Immature natural killer cell (primary cell): ENCODE measurements at regions not wholly inside any gene's neighbourhood (a gene's known extent, or its start where the extent isn't known, plus 50 kb on each side); places are given as distances from the start of the nearest gene placed in this dataset.
"Not testable (repeated sequence)": the region's sequence is repeated elsewhere in the genome, so short reads cannot be mapped to it uniquely, and the experiment has no call there.

ENCODE experiments used
- DNase-seq, 3 donors: peaks; one replicate each; pipeline ENCODE4 v3.0.0; 2022; ENCODE audit warnings: mixed read lengths in 1 of 3
- H3K27ac Mint-ChIP-seq, 6 donors: one replicate each; pipeline ENCODE4 v1.8.0; 2020; ENCODE audit warnings: mixed read lengths in 6 of 6, mild to moderate bottlenecking in 5 of 6, inconsistent platforms in 4 of 6, moderate library complexity in 3 of 6
- H3K27me3 Mint-ChIP-seq, 3 donors: one replicate each; pipeline ENCODE4 v1.8.0; 2020 to 2021; ENCODE audit warnings: low read depth in 3 of 3, mild to moderate bottlenecking in 3 of 3, mixed read lengths in 3 of 3, moderate library complexity in 3 of 3, inconsistent platforms in 1 of 3
- H3K36me3 Mint-ChIP-seq, 3 donors: one replicate each; pipeline ENCODE4 v1.8.0; 2020; ENCODE audit warnings: mixed read lengths in 3 of 3, inconsistent platforms in 2 of 3, mild to moderate bottlenecking in 2 of 3
- H3K4me1 Mint-ChIP-seq, 2 donors: one replicate each; pipeline ENCODE4 v1.8.0; 2020; ENCODE audit warnings: inconsistent platforms in 2 of 2, mild to moderate bottlenecking in 2 of 2, mixed read lengths in 2 of 2, moderate library complexity in 1 of 2
- H3K4me3 Mint-ChIP-seq, 5 donors: one replicate each; pipeline ENCODE4 v1.8.0; 2020; ENCODE audit warnings: mild to moderate bottlenecking in 5 of 5, mixed read lengths in 5 of 5, inconsistent platforms in 3 of 5, moderate library complexity in 3 of 5
- H3K9me3 Mint-ChIP-seq, 6 donors: one replicate each; pipeline ENCODE4 v1.8.0; 2020; ENCODE audit warnings: mild to moderate bottlenecking in 6 of 6, mixed read lengths in 6 of 6, inconsistent platforms in 4 of 6, moderate library complexity in 3 of 6

GRCh38 chr3:103825586-103825985, 1390.8 kb downstream of the ZPLD1 start:
- peaks cover 15 to 28% (median 23%) of the 10 kb centered on the region in 6 donors for H3K9me3 Mint-ChIP-seq
- no peak overlapping the region for H3K4me3 Mint-ChIP-seq
- DNase-seq: no peak
- no peaks in the 10 kb centered on the region for H3K36me3 Mint-ChIP-seq
- peaks cover 0 to 2% (median 0%) of the 10 kb centered on the region in 3 donors for H3K27me3 Mint-ChIP-seq
- no peak overlapping the region for H3K27ac Mint-ChIP-seq
- H3K4me1 Mint-ChIP-seq: no peaks in the 10 kb centered on the region

DNA sequence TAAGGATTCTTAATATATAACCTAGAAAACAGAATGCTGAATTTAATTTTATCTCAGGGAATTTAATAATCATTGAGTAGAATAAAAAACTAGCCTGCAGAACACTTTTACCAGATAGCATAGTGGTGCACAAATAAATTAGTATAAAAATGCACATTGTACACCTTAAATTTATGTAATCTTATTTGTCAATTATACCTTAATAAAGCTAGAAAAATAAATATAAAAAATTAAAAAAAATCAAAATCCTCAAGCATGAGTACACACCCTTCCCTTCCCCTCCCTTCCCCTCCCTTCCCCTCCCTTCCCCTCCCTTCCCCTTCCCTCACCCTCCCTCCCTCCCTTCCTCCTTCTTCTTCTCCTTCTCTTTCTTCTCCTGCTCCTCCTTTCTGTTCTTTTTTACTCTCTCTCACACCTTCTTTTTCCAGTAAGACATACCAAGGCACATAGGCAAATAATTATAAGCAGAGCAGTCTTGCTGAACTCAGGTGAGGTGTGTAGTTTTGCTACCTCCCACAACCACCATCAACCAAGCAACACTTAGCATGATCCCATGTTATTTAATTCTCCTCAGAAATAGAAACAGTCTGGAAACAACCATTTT, 1395.0 kb downstream of the ZPLD1 start:
- H3K4me1 Mint-ChIP-seq: no peaks in the 10 kb centered on the region
- DNase-seq: no peak
- H3K27me3 Mint-ChIP-seq: peaks cover 2% of the 10 kb centered on the region in 3 donors
- no peaks in the 10 kb centered on the region for H3K36me3 Mint-ChIP-seq
- H3K4me3 Mint-ChIP-seq: no peak overlapping the region
- H3K27ac Mint-ChIP-seq: no peak overlapping the region
- H3K9me3 Mint-ChIP-seq: peaks cover 13 to 29% (median 21%) of the 10 kb centered on the region in 6 donors

DNA sequence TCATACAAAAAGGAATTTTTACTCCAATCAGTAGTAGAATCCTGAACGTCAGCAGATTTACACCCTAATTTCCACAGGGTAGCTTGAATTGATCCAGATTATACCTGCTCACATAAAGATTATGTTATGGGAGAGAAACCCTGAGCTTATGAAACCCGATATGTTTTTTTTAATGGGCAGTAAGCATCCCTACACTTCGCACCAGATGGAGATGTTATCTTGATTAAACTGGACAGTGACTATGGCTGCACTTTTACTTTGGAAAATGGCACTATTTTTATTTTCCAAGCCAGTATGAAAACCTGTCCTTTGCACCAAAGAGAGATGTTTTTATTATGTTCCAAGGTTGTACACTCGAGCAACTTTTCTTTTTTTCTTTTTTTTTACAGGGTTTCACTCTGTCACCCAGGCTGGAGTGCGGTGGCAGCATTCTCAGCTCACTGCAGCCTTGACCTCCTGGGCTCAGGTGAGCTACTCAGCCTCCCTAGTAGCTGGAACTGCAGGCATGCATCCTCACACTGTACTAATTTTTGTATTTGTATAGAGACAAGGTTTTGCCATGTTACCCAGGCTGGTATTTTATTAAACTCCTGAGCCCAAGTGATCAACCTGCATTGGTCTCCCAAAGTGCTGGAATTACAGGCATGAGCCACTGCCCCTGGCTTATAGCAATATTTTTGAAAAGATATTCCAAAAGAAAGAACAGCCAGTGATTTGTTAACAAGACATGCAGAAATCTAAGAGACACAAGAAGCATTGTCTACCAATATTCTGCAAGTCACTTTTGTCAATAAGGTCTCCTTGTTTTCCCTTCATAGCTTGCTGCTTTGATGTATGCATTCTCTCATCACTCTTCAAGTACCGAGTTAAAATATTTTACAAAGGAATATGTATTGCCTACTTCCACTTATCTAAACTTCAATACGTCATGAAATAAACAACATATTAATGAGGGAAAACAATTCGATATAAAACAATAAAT, 1412.6 kb downstream of the ZPLD1 start:
- no peak for DNase-seq
- Mint-ChIP-seq H3K27me3 (peaks cover 0 to 2% (median 1%) of the 10 kb centered on the region in 3 donors), H3K36me3 (no peaks in the 10 kb centered on the region), H3K4me1 (no peaks in the 10 kb centered on the region), H3K27ac (no peak overlapping the region), H3K9me3 (peaks cover 0 to 18% (median 5%) of the 10 kb centered on the region in 6 donors), H3K4me3 (no peak overlapping the region)

GRCh38 chr3:103851793-103852192, 1417.0 kb downstream of the ZPLD1 start:
- Mint-ChIP-seq H3K27me3 (peaks cover 0 to 1% (median 0%) of the 10 kb centered on the region in 3 donors), H3K4me3 (no peak overlapping the region), H3K4me1 (no peaks in the 10 kb centered on the region), H3K36me3 (no peaks in the 10 kb centered on the region), H3K27ac (no peak overlapping the region), H3K9me3 (peaks cover 1 to 12% (median 4%) of the 10 kb centered on the region in 6 donors)
- no peak for DNase-seq

DNA sequence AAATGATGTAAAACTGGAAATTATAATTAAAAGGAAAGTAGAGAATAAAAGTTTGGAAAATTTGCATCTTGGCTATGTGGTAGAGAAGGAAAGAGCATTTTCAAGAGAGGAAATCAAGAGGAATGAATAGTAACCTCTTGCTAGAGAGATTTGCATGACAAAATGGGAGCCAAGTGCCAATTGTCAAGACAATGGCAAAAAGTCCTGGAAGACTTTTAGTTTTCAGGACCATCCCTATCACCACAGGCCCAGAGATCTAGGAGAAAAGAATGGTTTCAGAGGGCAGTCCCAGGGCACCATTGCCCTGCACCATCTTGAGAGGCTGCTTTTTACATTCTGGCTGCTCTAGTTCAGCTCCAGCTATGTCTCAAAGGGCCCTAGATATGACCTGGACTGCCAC, 1427.6 kb downstream of the ZPLD1 start:
- Mint-ChIP-seq H3K36me3 (no peaks in the 10 kb centered on the region), H3K27me3 (no peaks in the 10 kb centered on the region), H3K9me3 (peaks cover 5 to 43% (median 14%) of the 10 kb centered on the region in 6 donors), H3K4me3 (no peak overlapping the region), H3K4me1 (no peaks in the 10 kb centered on the region), H3K27ac (no peak overlapping the region)
- DNase-seq: no peak

DNA sequence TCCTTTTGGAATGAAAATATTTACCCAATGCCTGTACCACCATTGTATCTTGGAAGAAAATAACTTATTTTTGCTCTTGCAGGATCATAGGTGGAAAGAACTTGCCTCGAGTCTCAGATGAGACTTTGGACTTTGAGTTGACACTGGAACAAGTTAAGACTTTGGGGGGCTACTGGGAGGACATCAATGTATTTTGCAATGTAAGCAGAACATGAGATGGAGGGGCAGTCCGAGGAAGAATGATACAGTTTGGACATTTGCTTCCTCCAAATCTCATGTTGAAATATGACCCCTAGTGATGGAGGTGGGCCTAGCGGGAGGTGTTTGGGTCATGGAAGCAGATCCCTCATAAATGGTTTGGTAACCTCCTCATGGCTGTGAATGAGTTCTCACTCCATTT, 1428.6 kb downstream of the ZPLD1 start:
- H3K27ac Mint-ChIP-seq: no peak overlapping the region
- H3K4me1 Mint-ChIP-seq: no peaks in the 10 kb centered on the region
- H3K36me3 Mint-ChIP-seq: no peaks in the 10 kb centered on the region
- H3K27me3 Mint-ChIP-seq: no peaks in the 10 kb centered on the region
- no peak overlapping the region for H3K4me3 Mint-ChIP-seq
- peaks cover 5 to 51% (median 17%) of the 10 kb centered on the region in 6 donors for H3K9me3 Mint-ChIP-seq
- DNase-seq: no peak

GRCh38 chr3:103866113-103866512, 1431.3 kb downstream of the ZPLD1 start:
- DNase-seq: no peak
- no peak overlapping the region for H3K27ac Mint-ChIP-seq
- no peaks in the 10 kb centered on the region for H3K4me1 Mint-ChIP-seq
- no peaks in the 10 kb centered on the region for H3K36me3 Mint-ChIP-seq
- no peak overlapping the region for H3K4me3 Mint-ChIP-seq
- H3K9me3 Mint-ChIP-seq: peaks cover 5 to 45% (median 16%) of the 10 kb centered on the region in 6 donors
- H3K27me3 Mint-ChIP-seq: no peaks in the 10 kb centered on the region

- no peaks in the 10 kb centered on the region for H3K36me3 Mint-ChIP-seq
- no peaks in the 10 kb centered on the region for H3K27me3 Mint-ChIP-seq
- H3K9me3 Mint-ChIP-seq: peaks cover 0 to 17% (median 5%) of the 10 kb centered on the region in 6 donors
Measured at GRCh38 chr3:103873021-103873420, 1438.2 kb downstream of the ZPLD1 start.

DNA sequence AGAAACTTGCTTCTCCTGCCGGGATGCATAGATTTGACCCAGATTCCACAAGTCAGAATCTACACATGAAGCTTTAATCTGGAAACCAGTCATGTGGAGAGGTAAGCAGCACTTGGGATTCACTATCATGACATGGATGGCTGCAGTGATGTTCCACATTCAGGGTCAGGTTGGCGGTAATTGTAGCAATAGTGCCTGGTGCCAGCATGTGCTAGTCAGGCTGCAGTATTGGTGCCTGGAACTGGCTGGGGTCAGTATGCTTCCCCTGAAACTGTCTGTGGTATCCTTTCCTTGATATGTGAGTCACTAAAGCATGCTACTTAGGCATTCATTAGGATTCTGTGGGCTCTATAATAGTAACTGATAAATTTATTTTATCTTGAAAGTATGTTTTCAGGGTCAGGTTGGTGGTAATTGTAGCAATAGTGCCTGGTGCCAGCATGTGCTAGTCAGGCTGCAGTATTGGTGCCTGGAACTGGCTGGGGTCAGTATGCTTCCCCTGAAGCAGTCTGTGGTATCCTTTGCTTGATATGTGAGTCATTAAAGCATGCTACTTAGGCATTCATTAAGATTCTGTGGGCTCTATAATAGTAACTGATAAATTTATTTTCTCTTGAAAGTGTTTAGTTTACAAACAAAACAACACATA, 1439.2 kb downstream of the ZPLD1 start:
- Mint-ChIP-seq H3K27me3 (no peaks in the 10 kb centered on the region), H3K4me1 (no peaks in the 10 kb centered on the region), H3K36me3 (no peaks in the 10 kb centered on the region), H3K4me3 (no peak overlapping the region), H3K9me3 (peaks cover 2 to 11% (median 5%) of the 10 kb centered on the region in 6 donors), H3K27ac (no peak overlapping the region)
- DNase-seq: no peak

More at GRCh38 chr3:103873021-103873420, 1438.2 kb downstream of the ZPLD1 start:
- H3K27ac Mint-ChIP-seq: no peak overlapping the region
- H3K4me3 Mint-ChIP-seq: no peak overlapping the region
- no peaks in the 10 kb centered on the region for H3K4me1 Mint-ChIP-seq
- DNase-seq: no peak

GRCh38 chr3:103881809-103882208, 1447.0 kb downstream of the ZPLD1 start:
- peaks cover 4 to 16% (median 10%) of the 10 kb centered on the region in 6 donors for H3K9me3 Mint-ChIP-seq
- not testable (repeated sequence) for H3K4me1 Mint-ChIP-seq

GRCh38 chr3:103889675-103890074, 1454.9 kb downstream of the ZPLD1 start:
- no peak overlapping the region for H3K27ac Mint-ChIP-seq
- H3K4me1 Mint-ChIP-seq: no peaks in the 10 kb centered on the region
- no peak overlapping the region for H3K4me3 Mint-ChIP-seq
- peaks cover 0 to 3% (median 2%) of the 10 kb centered on the region in 3 donors for H3K27me3 Mint-ChIP-seq
- DNase-seq: no peak
- H3K36me3 Mint-ChIP-seq: no peaks in the 10 kb centered on the region
- H3K9me3 Mint-ChIP-seq: peaks cover 0 to 18% (median 14%) of the 10 kb centered on the region in 6 donors

More at GRCh38 chr3:103881809-103882208, 1447.0 kb downstream of the ZPLD1 start:
- not testable (repeated sequence) for H3K4me3 Mint-ChIP-seq, H3K36me3 Mint-ChIP-seq, H3K27ac Mint-ChIP-seq, H3K27me3 Mint-ChIP-seq, DNase-seq

- Mint-ChIP-seq H3K36me3 (no peaks in the 10 kb centered on the region), H3K4me1 (no peaks in the 10 kb centered on the region), H3K27ac (no peak overlapping the region), H3K9me3 (peaks cover 0 to 14% (median 12%) of the 10 kb centered on the region in 6 donors), H3K27me3 (peaks cover 0 to 2% (median 2%) of the 10 kb centered on the region in 3 donors), H3K4me3 (no peak overlapping the region)
- no peak for DNase-seq
Measured at GRCh38 chr3:103894162-103894822, 1459.5 kb downstream of the ZPLD1 start.

DNA sequence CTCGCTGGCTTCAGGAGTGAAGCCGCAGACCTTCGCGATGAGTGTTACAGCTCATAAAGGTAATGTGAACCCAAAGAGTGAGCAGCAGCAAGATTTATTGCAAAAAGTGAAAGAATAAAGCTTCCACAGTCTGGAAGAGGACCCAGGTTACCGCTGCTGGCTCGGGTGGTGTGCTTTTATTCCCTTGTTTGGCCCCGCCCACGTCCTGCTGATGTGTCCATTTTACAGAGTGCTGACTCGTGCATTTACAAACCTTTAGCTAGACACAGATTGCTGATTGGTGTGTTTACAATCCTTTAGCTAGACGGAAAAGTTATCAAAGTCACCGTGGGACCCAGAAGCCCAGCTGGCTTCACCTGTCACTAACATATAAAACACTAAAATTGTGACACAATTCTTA, 1464.5 kb downstream of the ZPLD1 start:
- H3K9me3 Mint-ChIP-seq: peaks cover 0 to 30% (median 17%) of the 10 kb centered on the region in 6 donors

More for the DNA sequence above, 1464.5 kb downstream of the ZPLD1 start:
- Mint-ChIP-seq H3K27ac (no peak overlapping the region), H3K4me3 (no peak overlapping the region), H3K36me3 (no peaks in the 10 kb centered on the region), H3K27me3 (no peaks in the 10 kb centered on the region), H3K4me1 (no peaks in the 10 kb centered on the region)
- no peak for DNase-seq
